Neural progenitor cell (in vitro differentiated cells): ENCODE measurements at regions not wholly inside any gene's neighbourhood (a gene's known extent, or its start where the extent isn't known, plus 50 kb on each side); places are given as distances from the start of the nearest gene placed in this dataset.

Experiments used
- CTCF ChIP-seq: fragments of 200-600 bp; sonication (generic); IDR thresholded peaks from 2 replicates; pipeline ENCODE4 v1.5.1; 2017; ENCODE audit warnings: antibody characterized with exemption, mild to moderate bottlenecking
- EZH2 ChIP-seq: fragments of 200-600 bp; sonication (generic); IDR thresholded peaks from 2 replicates; pipeline ENCODE4 v1.6.1; 2017; ENCODE audit warnings: antibody characterized with exemption, mild to moderate bottlenecking, moderate library complexity
- EZH2phosphoT487 ChIP-seq: fragments of 200-600 bp; sonication (generic); IDR thresholded peaks from 2 replicates; pipeline ENCODE4 v1.6.1; 2017; ENCODE audit warnings: antibody characterized with exemption

- TF ChIP-seq CTCF (peak; percentile 48), EZH2phosphoT487 (no peak), EZH2 (no peak)
Observed at GRCh38 chr1:220983877-220984635, 104.8 kb downstream of the HLX start.
